Adrenal gland (tissue), 5 donors: ENCODE measurements at regions not wholly inside any gene's neighbourhood (a gene's known extent, or its start where the extent isn't known, plus 50 kb on each side); places are given as distances from the start of the nearest gene placed in this dataset.

Experiments
- POLR2A ChIP-seq, 2 donors: fragments of 450-650 bp; IDR thresholded peaks; one replicate each; pipeline ENCODE4 v1.6.1; 2017; ENCODE audit warnings: antibody characterized with exemption in 2 of 2, mild to moderate bottlenecking in 2 of 2, moderate library complexity in 1 of 2
- TF ChIP-seq, protein P1 (sequence below), 6 experiments: fragments of 450-650 bp in 4 of 6; fragments of 200-600 bp in 2 of 6; sonication (generic) in 1 of 6; IDR thresholded peaks; 1 replicate in 5 of 6; 2 replicates in 1 of 6; pipeline versions ENCODE4 v1.5.1 to v1.8.0; 2016 to 2021; ENCODE audit warnings: antibody characterized with exemption in 6 of 6, mild to moderate bottlenecking in 2 of 6, moderate library complexity in 1 of 6
- donor health status: DM: no; HTN: no; CAD: no.

- TF ChIP-seq, protein P1, sequence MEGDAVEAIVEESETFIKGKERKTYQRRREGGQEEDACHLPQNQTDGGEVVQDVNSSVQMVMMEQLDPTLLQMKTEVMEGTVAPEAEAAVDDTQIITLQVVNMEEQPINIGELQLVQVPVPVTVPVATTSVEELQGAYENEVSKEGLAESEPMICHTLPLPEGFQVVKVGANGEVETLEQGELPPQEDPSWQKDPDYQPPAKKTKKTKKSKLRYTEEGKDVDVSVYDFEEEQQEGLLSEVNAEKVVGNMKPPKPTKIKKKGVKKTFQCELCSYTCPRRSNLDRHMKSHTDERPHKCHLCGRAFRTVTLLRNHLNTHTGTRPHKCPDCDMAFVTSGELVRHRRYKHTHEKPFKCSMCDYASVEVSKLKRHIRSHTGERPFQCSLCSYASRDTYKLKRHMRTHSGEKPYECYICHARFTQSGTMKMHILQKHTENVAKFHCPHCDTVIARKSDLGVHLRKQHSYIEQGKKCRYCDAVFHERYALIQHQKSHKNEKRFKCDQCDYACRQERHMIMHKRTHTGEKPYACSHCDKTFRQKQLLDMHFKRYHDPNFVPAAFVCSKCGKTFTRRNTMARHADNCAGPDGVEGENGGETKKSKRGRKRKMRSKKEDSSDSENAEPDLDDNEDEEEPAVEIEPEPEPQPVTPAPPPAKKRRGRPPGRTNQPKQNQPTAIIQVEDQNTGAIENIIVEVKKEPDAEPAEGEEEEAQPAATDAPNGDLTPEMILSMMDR (IDR thresholded peaks at IDR 0.05) = no peak
- no peak for TF ChIP-seq POLR2A (IDR thresholded peaks at IDR 0.05)
Observed at GRCh38 chr7:57769131-57769530, 319.2 kb downstream of the ZNF716 start.
